ENCODE measurements at regions not wholly inside any gene's neighbourhood (a gene's known extent, or its start where the extent isn't known, plus 50 kb on each side); places are given as distances from the start of the nearest gene placed in this dataset.

GRCh38 chr3:10628891-10629670 lies 123.7 kb upstream of the ATP2B2 start:
- H3F3A ChIP-seq (ENCODE audit: insufficient read depth, low read length), result no peaks in the 10 kb centered on the region
- no peaks in the 10 kb centered on the region for H3K4me1 ChIP-seq (ENCODE audit: insufficient read depth, low read length, severe bottlenecking)
- no peak overlapping the region for H3K4me2 ChIP-seq (ENCODE audit: low read length)
- H4K20me1 ChIP-seq (ENCODE audit: insufficient read depth, low read length), result no peaks in the 10 kb centered on the region
- no peak overlapping the region for H3K4me3 ChIP-seq (ENCODE audit: low read depth, low read length, poor library complexity, severe bottlenecking)
- H3K27me3 ChIP-seq (ENCODE audit: insufficient read depth, low read length), result no peaks in the 10 kb centered on the region
- no peaks in the 10 kb centered on the region for H3K36me3 ChIP-seq (ENCODE audit: insufficient read depth, low read length)
- TF ChIP-seq CTCF (IDR thresholded peaks at IDR 0.05; ENCODE audit: low read length), result no peak
- TF ChIP-seq EZH2 (IDR thresholded peaks at IDR 0.05; ENCODE audit: borderline replicate concordance, low read length), result no peak
- H3K9ac ChIP-seq (ENCODE audit: low read length), result no peak overlapping the region
- H3K27ac ChIP-seq (ENCODE audit: low read depth, low read length, poor library complexity, severe bottlenecking), result no peak overlapping the region
- H3K9me3 ChIP-seq (ENCODE audit: low read length), result no peaks in the 10 kb centered on the region
- H2AFZ ChIP-seq (ENCODE audit: low read length), result no peak overlapping the region
- no peaks in the 10 kb centered on the region for H3K79me2 ChIP-seq (ENCODE audit: insufficient read depth, low read length)
- no peaks in the 10 kb centered on the region for H3K9me2 ChIP-seq (ENCODE audit: low read depth, low read length)

GRCh38 chr3:10629671-10630040 lies 124.3 kb upstream of the ATP2B2 start:
- Histone ChIP-seq H3K9me3 (ENCODE audit: low read length) (no peaks in the 10 kb centered on the region), H3K4me3 (ENCODE audit: low read depth, low read length, poor library complexity, severe bottlenecking) (no peak overlapping the region), H3K4me2 (ENCODE audit: low read length) (no peak overlapping the region), H3K4me1 (ENCODE audit: insufficient read depth, low read length, severe bottlenecking) (no peaks in the 10 kb centered on the region), H4K20me1 (ENCODE audit: insufficient read depth, low read length) (no peaks in the 10 kb centered on the region), H3K9me2 (ENCODE audit: low read depth, low read length) (no peaks in the 10 kb centered on the region), H3K27me3 (ENCODE audit: insufficient read depth, low read length) (no peaks in the 10 kb centered on the region), H2AFZ (ENCODE audit: low read length) (no peak overlapping the region), H3K9ac (ENCODE audit: low read length) (no peak overlapping the region), H3K79me2 (ENCODE audit: insufficient read depth, low read length) (no peaks in the 10 kb centered on the region), H3K36me3 (ENCODE audit: insufficient read depth, low read length) (no peaks in the 10 kb centered on the region), H3K27ac (ENCODE audit: low read depth, low read length, poor library complexity, severe bottlenecking) (no peak overlapping the region), H3F3A (ENCODE audit: insufficient read depth, low read length) (no peaks in the 10 kb centered on the region)
- TF ChIP-seq EZH2 (IDR thresholded peaks at IDR 0.05; ENCODE audit: borderline replicate concordance, low read length), result no peak
- TF ChIP-seq CTCF (IDR thresholded peaks at IDR 0.05; ENCODE audit: low read length), result no peak

- no peak overlapping the region for H2AFZ ChIP-seq (ENCODE audit: low read length)
- no peaks in the 10 kb centered on the region for H3K27me3 ChIP-seq (ENCODE audit: insufficient read depth, low read length)
- no peaks in the 10 kb centered on the region for H3K9me2 ChIP-seq (ENCODE audit: low read depth, low read length)
- no peak overlapping the region for H3K4me3 ChIP-seq (ENCODE audit: low read depth, low read length, poor library complexity, severe bottlenecking)
- no peaks in the 10 kb centered on the region for H3K9me3 ChIP-seq (ENCODE audit: low read length)
- no peak for TF ChIP-seq CTCF (IDR thresholded peaks at IDR 0.05; ENCODE audit: low read length)
- no peak for TF ChIP-seq EZH2 (IDR thresholded peaks at IDR 0.05; ENCODE audit: borderline replicate concordance, low read length)
- H4K20me1 ChIP-seq (ENCODE audit: insufficient read depth, low read length), result no peaks in the 10 kb centered on the region
- no peaks in the 10 kb centered on the region for H3F3A ChIP-seq (ENCODE audit: insufficient read depth, low read length)
- H3K4me2 ChIP-seq (ENCODE audit: low read length), result no peak overlapping the region
- no peak overlapping the region for H3K9ac ChIP-seq (ENCODE audit: low read length)
- H3K36me3 ChIP-seq (ENCODE audit: insufficient read depth, low read length), result no peaks in the 10 kb centered on the region
- no peak overlapping the region for H3K27ac ChIP-seq (ENCODE audit: low read depth, low read length, poor library complexity, severe bottlenecking)
- no peaks in the 10 kb centered on the region for H3K4me1 ChIP-seq (ENCODE audit: insufficient read depth, low read length, severe bottlenecking)
- no peaks in the 10 kb centered on the region for H3K79me2 ChIP-seq (ENCODE audit: insufficient read depth, low read length)
Observed at GRCh38 chr3:10631224-10631623, 125.8 kb upstream of the ATP2B2 start.

Measured in OCI-LY1 (cell line).